ENCODE measurements at regions not wholly inside any gene's neighbourhood (a gene's known extent, or its start where the extent isn't known, plus 50 kb on each side); places are given as distances from the start of the nearest gene placed in this dataset.

DNA sequence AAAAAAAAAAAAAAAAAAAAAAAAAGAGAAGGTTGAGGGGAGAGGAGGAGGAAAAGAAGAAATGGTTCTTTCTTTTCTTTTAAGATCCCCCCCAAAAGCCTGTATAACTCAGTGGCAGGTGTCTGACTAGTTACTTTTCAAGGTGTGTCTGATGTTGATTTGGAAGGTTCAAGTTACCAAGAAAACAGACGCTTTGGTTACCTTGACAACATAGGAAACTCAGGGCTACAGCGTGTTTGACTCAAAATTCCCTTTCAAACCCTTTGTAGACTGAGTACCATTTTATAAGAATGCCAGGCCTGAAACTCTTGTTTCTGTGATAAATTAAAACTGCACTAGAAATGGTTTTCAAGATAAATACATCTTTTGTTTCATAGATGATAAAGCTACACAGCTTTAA is 286.8 kb downstream of the SKIDA1 start:
- H3K4me3 ChIP-seq (ENCODE audit: low read length), result no peak overlapping the region
- peaks cover 0 to 3% (median 3%) of the 10 kb centered on the region in 5 donors for H3K9me3 Mint-ChIP-seq
- H3K9me3 ChIP-seq (ENCODE audit: low read length), result no peaks in the 10 kb centered on the region
- H3K27ac Mint-ChIP-seq, result no peak overlapping the region
- POLR2A ChIA-PET, result no interaction called here
- no peaks in the 10 kb centered on the region for H3K36me3 ChIP-seq (ENCODE audit: insufficient read depth, low read length)
- H3K4me1 Mint-ChIP-seq, result no peaks in the 10 kb centered on the region
- H3K4me3 Mint-ChIP-seq, result no peak overlapping the region
- H3K27me3 ChIP-seq (ENCODE audit: insufficient read depth, low read length, poor library complexity, severe bottlenecking), result peaks cover 3% of the 10 kb centered on the region
- H3K36me3 Mint-ChIP-seq, result no peaks in the 10 kb centered on the region
- DNase-seq, result no peak
- peaks cover 2 to 8% of the 10 kb centered on the region in 2 donors for H3K27me3 Mint-ChIP-seq
- CTCF ChIA-PET, result interaction anchor here (0.7 kb wide), 1 partner anchor 20 kb away, joined by 3 read pairs; no protein-coding TSS in a partner anchor
- H3K27ac ChIP-seq (ENCODE audit: low read depth, low read length), result no peak overlapping the region
- H3K4me1 ChIP-seq (ENCODE audit: insufficient read depth, low read length), result no peaks in the 10 kb centered on the region

DNA sequence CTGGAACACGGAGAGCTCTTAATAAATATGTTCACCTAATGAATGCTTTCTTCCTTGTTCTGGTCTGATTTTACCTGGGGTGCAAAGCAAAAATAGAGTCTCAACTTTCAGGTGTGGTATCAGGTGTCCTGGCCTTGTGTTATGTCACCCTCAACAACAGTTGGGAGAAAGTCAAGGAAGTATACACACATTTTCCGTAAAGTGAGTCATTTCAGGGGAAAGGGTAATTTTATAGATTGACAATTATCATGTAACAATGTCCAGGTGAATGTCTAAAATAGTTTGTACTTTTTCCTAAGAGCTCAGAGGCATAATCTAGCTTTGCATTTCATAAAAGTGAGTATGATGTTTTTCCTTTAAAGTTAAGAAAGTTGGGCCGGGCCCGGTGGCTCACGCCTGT is 287.4 kb downstream of the SKIDA1 start:
- ChIA-PET CTCF (no interaction called here), POLR2A (no interaction called here)
- no peak overlapping the region for H3K27ac ChIP-seq (ENCODE audit: low read depth, low read length)
- Mint-ChIP-seq H3K4me1 (no peaks in the 10 kb centered on the region), H3K27ac (no peak overlapping the region), H3K27me3 (peaks cover 2 to 8% of the 10 kb centered on the region in 2 donors), H3K36me3 (no peaks in the 10 kb centered on the region), H3K4me3 (no peak overlapping the region), H3K9me3 (peaks cover 0 to 3% (median 0%) of the 10 kb centered on the region in 5 donors)
- no peaks in the 10 kb centered on the region for H3K4me1 ChIP-seq (ENCODE audit: insufficient read depth, low read length)
- DNase-seq, result no peak
- peaks cover 3% of the 10 kb centered on the region for H3K27me3 ChIP-seq (ENCODE audit: insufficient read depth, low read length, poor library complexity, severe bottlenecking)
- no peaks in the 10 kb centered on the region for H3K9me3 ChIP-seq (ENCODE audit: low read length)
- no peaks in the 10 kb centered on the region for H3K36me3 ChIP-seq (ENCODE audit: insufficient read depth, low read length)
- no peak overlapping the region for H3K4me3 ChIP-seq (ENCODE audit: low read length)

DNA sequence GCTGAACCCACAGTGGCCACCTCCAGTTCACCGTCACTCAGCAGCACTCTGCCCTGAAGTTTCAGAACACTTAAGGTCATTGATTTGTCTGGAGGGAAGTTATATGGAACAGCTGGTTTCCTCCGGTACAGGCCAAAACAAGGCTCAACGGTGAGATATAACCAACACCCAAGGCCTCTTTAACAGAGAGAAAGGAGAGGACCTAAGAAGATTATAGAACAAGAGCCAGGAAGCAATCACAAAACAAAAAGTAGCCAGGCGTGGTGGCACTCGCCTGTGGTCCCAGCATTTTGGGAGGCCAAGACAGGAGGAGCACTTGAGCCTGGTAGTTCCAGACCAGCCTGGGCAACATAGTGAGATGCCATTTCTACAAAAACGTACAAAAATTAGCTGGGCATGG is 290.7 kb downstream of the SKIDA1 start:
- H3K9me3 Mint-ChIP-seq, result peaks cover 0 to 3% (median 1%) of the 10 kb centered on the region in 5 donors
- no peak for DNase-seq
- peaks cover 2 to 13% of the 10 kb centered on the region in 2 donors for H3K27me3 Mint-ChIP-seq
- H3K4me3 ChIP-seq (ENCODE audit: low read length), result no peak overlapping the region
- peaks cover 3% of the 10 kb centered on the region for H3K27me3 ChIP-seq (ENCODE audit: insufficient read depth, low read length, poor library complexity, severe bottlenecking)
- no peak overlapping the region for H3K4me3 Mint-ChIP-seq
- H3K4me1 Mint-ChIP-seq, result no peaks in the 10 kb centered on the region
- H3K4me1 ChIP-seq (ENCODE audit: insufficient read depth, low read length), result no peaks in the 10 kb centered on the region
- CTCF ChIA-PET, result no interaction called here
- no peak overlapping the region for H3K27ac ChIP-seq (ENCODE audit: low read depth, low read length)
- H3K36me3 ChIP-seq (ENCODE audit: insufficient read depth, low read length), result no peaks in the 10 kb centered on the region
- POLR2A ChIA-PET, result no interaction called here
- no peaks in the 10 kb centered on the region for H3K36me3 Mint-ChIP-seq
- peak overlapping the region in 1 of 8 donors; percentile 65 for H3K27ac Mint-ChIP-seq
- no peaks in the 10 kb centered on the region for H3K9me3 ChIP-seq (ENCODE audit: low read length)

DNA sequence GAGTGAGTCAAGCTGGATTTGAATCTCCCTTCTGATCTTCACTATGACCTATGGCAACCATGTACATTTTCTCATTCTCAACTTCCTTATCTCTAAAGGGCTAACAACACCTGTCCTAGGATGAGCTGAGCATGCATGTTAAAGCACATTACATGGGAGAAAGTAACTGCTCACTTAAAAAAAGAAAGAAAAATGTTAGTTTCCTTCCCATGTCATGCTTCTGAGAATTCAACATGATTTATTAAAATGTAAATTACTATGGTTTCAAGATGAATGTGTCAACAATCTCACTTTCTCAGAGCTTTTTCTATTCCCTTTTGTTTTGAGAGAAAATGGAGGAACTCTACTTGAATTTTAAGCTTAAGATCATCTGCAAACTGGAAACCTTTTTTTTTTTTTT is 295.3 kb downstream of the SKIDA1 start:
- H3K36me3 Mint-ChIP-seq, result no peaks in the 10 kb centered on the region
- H3K9me3 Mint-ChIP-seq, result peaks cover 0 to 3% (median 1%) of the 10 kb centered on the region in 5 donors
- peaks cover 2 to 12% of the 10 kb centered on the region in 2 donors for H3K27me3 Mint-ChIP-seq
- H3K27me3 ChIP-seq (ENCODE audit: insufficient read depth, low read length, poor library complexity, severe bottlenecking), result peaks cover 3% of the 10 kb centered on the region
- no peaks in the 10 kb centered on the region for H3K36me3 ChIP-seq (ENCODE audit: insufficient read depth, low read length)
- no peaks in the 10 kb centered on the region for H3K4me1 ChIP-seq (ENCODE audit: insufficient read depth, low read length)
- H3K27ac ChIP-seq (ENCODE audit: low read depth, low read length), result no peak overlapping the region
- CTCF ChIA-PET, result no interaction called here
- POLR2A ChIA-PET, result no interaction called here
- no peak overlapping the region for H3K4me3 ChIP-seq (ENCODE audit: low read length)
- no peak overlapping the region for H3K27ac Mint-ChIP-seq
- H3K4me1 Mint-ChIP-seq, result no peaks in the 10 kb centered on the region
- no peak for DNase-seq
- H3K4me3 Mint-ChIP-seq, result no peak overlapping the region
- no peaks in the 10 kb centered on the region for H3K9me3 ChIP-seq (ENCODE audit: low read length)

DNA sequence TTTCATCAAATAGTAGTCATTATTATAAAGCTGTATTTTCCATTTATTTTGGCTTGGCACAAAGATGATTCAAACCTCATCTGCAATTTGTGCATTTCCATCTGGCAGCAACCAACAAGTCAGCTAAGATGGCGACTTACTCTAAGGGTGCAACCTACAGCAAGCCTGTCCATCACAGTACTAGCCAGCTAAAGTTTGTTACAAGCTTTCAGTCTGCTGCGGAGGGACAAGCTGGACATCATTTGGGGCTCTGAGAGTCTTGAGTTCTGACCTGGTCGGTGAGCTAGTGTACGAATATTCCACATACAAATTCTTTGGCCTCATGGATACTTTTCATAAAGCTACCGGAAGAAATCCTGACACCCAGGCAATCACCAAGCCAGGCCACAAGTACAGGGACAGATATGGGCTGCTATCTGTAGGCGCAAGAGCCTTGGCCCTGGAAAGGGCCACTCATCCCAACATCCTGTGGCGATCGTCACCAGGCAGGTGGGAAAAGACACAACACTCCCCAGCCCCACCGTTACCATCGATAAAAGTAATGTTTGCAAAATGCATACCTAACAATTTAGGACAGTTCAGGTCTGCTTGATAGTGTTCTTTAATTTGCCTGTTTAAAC is 307.6 kb downstream of the SKIDA1 start:
- H3K9me3 ChIP-seq (ENCODE audit: low read length), result no peaks in the 10 kb centered on the region
- CTCF ChIA-PET, result no interaction called here
- Mint-ChIP-seq H3K36me3 (no peaks in the 10 kb centered on the region), H3K4me1 (no peaks in the 10 kb centered on the region), H3K27ac (no peak overlapping the region), H3K9me3 (no peaks in the 10 kb centered on the region), H3K4me3 (no peak overlapping the region), H3K27me3 (peaks cover 0 to 4% of the 10 kb centered on the region in 2 donors)
- H3K4me1 ChIP-seq (ENCODE audit: insufficient read depth, low read length), result no peaks in the 10 kb centered on the region
- H3K4me3 ChIP-seq (ENCODE audit: low read length), result no peak overlapping the region
- H3K27ac ChIP-seq (ENCODE audit: low read depth, low read length), result no peak overlapping the region
- no peaks in the 10 kb centered on the region for H3K27me3 ChIP-seq (ENCODE audit: insufficient read depth, low read length, poor library complexity, severe bottlenecking)
- DNase-seq, result no peak
- H3K36me3 ChIP-seq (ENCODE audit: insufficient read depth, low read length), result no peaks in the 10 kb centered on the region
- POLR2A ChIA-PET, result no interaction called here

DNA sequence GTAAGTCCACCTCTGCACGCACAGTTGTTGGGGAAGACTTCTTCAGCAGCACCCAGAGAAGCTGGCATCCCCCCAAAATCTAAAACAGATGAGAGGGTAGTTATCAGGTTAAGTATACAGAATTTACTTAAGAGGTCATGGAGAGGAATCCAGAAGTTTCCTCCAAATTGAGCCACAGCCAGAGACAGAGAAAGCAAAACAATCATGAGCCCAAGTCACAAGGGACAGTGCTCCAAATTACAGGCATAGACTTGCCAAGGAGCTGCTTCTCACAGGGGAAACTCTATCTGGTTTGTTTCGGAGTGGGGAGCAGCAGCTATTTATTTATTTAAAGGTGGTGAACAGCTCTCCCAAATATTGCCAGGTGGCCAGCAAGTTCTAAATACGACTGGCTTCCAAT is 308.4 kb downstream of the SKIDA1 start:
- H3K9me3 ChIP-seq (ENCODE audit: low read length), result no peaks in the 10 kb centered on the region
- Mint-ChIP-seq H3K27me3 (peaks cover 1 to 4% of the 10 kb centered on the region in 2 donors), H3K27ac (no peak overlapping the region), H3K4me3 (no peak overlapping the region), H3K4me1 (no peaks in the 10 kb centered on the region), H3K9me3 (no peaks in the 10 kb centered on the region), H3K36me3 (no peaks in the 10 kb centered on the region)
- DNase-seq, result no peak
- no peaks in the 10 kb centered on the region for H3K4me1 ChIP-seq (ENCODE audit: insufficient read depth, low read length)
- no peak overlapping the region for H3K27ac ChIP-seq (ENCODE audit: low read depth, low read length)
- H3K4me3 ChIP-seq (ENCODE audit: low read length), result no peak overlapping the region
- no peaks in the 10 kb centered on the region for H3K27me3 ChIP-seq (ENCODE audit: insufficient read depth, low read length, poor library complexity, severe bottlenecking)
- ChIA-PET POLR2A (no interaction called here), CTCF (no interaction called here)
- H3K36me3 ChIP-seq (ENCODE audit: insufficient read depth, low read length), result no peaks in the 10 kb centered on the region

DNA sequence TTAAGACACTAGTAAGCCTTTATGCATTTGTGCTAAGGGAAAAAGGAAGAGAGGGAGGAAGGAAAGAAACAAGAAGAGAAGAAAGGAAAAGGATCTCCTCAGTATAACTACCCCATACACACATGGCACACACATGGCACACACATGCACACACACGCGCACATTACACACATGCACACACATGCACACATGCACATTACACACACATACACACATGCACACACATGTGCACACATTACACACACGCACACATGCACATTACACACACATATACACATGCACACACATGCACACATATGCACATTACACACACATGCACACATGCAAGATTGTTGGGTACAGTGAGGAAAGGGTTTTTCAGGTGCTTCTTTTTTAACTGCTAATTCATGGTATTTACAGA is 311.2 kb downstream of the SKIDA1 start:
- DNase-seq, result no peak
- H3K27ac Mint-ChIP-seq, result no peak overlapping the region
- H3K36me3 ChIP-seq (ENCODE audit: insufficient read depth, low read length), result no peaks in the 10 kb centered on the region
- H3K27me3 ChIP-seq (ENCODE audit: insufficient read depth, low read length, poor library complexity, severe bottlenecking), result no peaks in the 10 kb centered on the region
- no peak overlapping the region for H3K4me3 ChIP-seq (ENCODE audit: low read length)
- H3K9me3 ChIP-seq (ENCODE audit: low read length), result no peaks in the 10 kb centered on the region
- peaks cover 3 to 7% of the 10 kb centered on the region in 2 donors for H3K27me3 Mint-ChIP-seq
- H3K9me3 Mint-ChIP-seq, result no peaks in the 10 kb centered on the region
- no peak overlapping the region for H3K4me3 Mint-ChIP-seq
- H3K4me1 Mint-ChIP-seq, result no peaks in the 10 kb centered on the region
- H3K36me3 Mint-ChIP-seq, result no peaks in the 10 kb centered on the region
- ChIA-PET CTCF (no interaction called here), POLR2A (no interaction called here)
- no peaks in the 10 kb centered on the region for H3K4me1 ChIP-seq (ENCODE audit: insufficient read depth, low read length)
- no peak overlapping the region for H3K27ac ChIP-seq (ENCODE audit: low read depth, low read length)

DNA sequence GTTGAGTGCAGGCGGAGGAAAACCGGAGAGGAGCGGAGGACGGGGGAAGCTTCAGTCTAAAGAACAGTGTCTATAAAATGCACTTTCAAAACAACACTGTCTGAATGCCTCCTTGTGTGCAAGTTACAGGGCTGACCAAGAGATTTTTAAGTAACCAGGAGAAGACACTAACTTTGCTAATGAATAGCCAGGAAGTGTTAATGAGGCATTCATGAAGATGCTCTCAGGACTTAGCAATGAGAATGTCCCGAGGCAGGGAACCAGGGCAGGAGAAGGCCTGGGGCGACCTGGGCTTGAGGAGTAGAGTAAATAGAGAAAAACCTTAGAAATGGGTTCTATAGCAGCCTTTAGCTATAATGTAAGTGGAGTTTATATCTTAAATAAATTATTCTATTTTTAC is 312.1 kb downstream of the SKIDA1 start:
- no peaks in the 10 kb centered on the region for H3K36me3 ChIP-seq (ENCODE audit: insufficient read depth, low read length)
- Mint-ChIP-seq H3K4me1 (no peaks in the 10 kb centered on the region), H3K36me3 (no peaks in the 10 kb centered on the region), H3K27ac (no peak overlapping the region), H3K4me3 (no peak overlapping the region), H3K27me3 (peaks cover 3 to 7% of the 10 kb centered on the region in 2 donors), H3K9me3 (no peaks in the 10 kb centered on the region)
- CTCF ChIA-PET, result no interaction called here
- H3K9me3 ChIP-seq (ENCODE audit: low read length), result no peaks in the 10 kb centered on the region
- H3K4me3 ChIP-seq (ENCODE audit: low read length), result no peak overlapping the region
- no peaks in the 10 kb centered on the region for H3K27me3 ChIP-seq (ENCODE audit: insufficient read depth, low read length, poor library complexity, severe bottlenecking)
- no peak overlapping the region for H3K27ac ChIP-seq (ENCODE audit: low read depth, low read length)
- POLR2A ChIA-PET, result no interaction called here
- no peaks in the 10 kb centered on the region for H3K4me1 ChIP-seq (ENCODE audit: insufficient read depth, low read length)
- DNase-seq, result no peak

DNA sequence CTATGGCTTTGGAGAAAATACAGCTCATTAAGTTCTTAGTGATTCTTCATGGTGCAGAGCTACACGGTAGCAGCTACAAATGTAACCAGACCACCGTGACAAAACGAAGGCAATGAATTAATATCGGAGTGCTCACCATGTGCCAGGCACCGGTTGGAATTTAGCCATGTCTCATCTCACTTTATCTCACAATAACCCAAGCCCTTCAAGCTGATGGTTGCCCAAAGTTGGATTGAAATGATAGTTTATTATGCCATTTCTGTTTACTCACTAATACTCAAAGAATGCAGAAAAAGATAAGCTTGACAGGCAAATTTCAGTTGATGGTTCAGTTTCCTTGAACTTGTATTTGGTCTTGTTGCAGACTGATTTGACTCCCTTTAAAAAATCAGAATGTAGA is 312.6 kb downstream of the SKIDA1 start:
- no peaks in the 10 kb centered on the region for H3K36me3 Mint-ChIP-seq
- H3K9me3 ChIP-seq (ENCODE audit: low read length), result no peaks in the 10 kb centered on the region
- H3K36me3 ChIP-seq (ENCODE audit: insufficient read depth, low read length), result no peaks in the 10 kb centered on the region
- H3K27ac ChIP-seq (ENCODE audit: low read depth, low read length), result no peak overlapping the region
- no peaks in the 10 kb centered on the region for H3K4me1 Mint-ChIP-seq
- no peak overlapping the region for H3K4me3 Mint-ChIP-seq
- POLR2A ChIA-PET, result no interaction called here
- peaks cover 3 to 7% of the 10 kb centered on the region in 2 donors for H3K27me3 Mint-ChIP-seq
- no peak overlapping the region for H3K27ac Mint-ChIP-seq
- H3K9me3 Mint-ChIP-seq, result peaks cover 0 to 2% (median 0%) of the 10 kb centered on the region in 5 donors
- no peaks in the 10 kb centered on the region for H3K27me3 ChIP-seq (ENCODE audit: insufficient read depth, low read length, poor library complexity, severe bottlenecking)
- CTCF ChIA-PET, result no interaction called here
- DNase-seq, result no peak
- no peak overlapping the region for H3K4me3 ChIP-seq (ENCODE audit: low read length)
- H3K4me1 ChIP-seq (ENCODE audit: insufficient read depth, low read length), result no peaks in the 10 kb centered on the region

Measured in CD8-positive, alpha-beta memory T cell (primary cell).